ENCODE measurements at regions not wholly inside any gene's neighbourhood (a gene's known extent, or its start where the extent isn't known, plus 50 kb on each side); places are given as distances from the start of the nearest gene placed in this dataset.

DNA sequence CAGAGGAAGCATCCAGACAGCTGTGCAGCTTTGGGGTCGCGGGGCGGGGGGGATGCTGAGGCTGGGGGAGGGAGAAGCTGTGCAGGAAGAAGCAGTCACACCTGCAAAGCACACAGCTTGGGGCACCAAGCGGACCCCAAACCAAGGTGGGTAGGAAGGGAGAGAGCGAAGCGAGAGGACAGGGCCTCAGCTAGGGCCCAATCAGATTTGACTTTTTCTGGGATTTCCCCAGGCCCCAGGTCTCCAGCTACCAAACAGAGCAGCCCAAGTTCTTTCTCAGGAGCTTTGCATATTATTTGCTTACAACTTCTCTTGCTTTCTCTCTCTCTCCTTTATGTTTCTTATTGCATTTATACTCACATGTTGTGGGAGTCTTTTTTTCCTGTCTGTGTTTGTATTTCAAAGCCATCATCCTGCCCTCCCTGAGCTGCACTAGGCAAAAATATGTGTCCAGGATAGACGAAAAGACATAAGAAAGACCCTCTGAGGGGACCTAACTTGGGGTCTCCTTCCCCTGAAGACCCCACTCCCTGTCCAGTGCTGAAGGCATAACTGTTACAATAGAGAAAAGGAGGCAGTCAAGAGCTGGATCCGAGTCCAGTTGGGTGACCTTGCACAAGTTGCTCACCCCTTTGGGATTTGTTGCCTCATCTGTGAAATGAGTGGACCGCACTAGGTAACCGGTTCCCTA, 50.6 kb upstream of the SMNDC1 start:
- DNase-seq, result no peak

DNA sequence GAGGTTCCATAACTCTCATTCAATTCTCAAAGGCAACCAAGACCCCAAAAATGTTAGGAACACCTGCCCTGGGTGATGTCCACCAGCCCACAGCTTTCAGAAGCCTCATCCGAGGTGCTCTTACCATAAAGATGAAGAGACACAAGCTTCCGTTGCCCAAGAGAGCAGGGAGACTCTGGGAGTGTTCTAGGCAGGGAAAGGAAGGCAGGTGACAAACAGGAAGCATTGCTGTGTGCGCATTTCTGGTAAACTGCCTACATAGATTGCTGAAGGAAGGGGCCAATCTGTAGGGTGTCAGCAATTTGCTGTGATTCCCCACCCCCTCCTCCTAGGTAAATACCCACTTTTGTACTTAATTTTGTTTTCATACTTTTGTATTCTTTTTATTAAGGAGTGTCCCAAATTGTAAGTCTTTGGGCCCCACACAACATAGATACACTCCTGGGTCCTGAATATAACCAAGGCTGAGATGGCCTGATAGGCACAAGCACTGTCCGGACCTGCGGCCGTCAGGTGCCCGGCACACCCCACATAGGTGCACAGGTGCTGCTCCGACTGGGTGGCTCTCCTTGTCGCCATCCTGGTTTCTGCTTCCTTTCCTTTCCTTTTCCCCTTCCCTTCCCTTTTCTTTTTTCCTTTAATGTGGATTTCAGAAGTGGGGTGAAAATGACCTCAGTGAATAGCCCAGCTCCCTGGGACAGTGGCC, 51.4 kb upstream of the SMNDC1 start:
- DNase-seq, result no peak

DNA sequence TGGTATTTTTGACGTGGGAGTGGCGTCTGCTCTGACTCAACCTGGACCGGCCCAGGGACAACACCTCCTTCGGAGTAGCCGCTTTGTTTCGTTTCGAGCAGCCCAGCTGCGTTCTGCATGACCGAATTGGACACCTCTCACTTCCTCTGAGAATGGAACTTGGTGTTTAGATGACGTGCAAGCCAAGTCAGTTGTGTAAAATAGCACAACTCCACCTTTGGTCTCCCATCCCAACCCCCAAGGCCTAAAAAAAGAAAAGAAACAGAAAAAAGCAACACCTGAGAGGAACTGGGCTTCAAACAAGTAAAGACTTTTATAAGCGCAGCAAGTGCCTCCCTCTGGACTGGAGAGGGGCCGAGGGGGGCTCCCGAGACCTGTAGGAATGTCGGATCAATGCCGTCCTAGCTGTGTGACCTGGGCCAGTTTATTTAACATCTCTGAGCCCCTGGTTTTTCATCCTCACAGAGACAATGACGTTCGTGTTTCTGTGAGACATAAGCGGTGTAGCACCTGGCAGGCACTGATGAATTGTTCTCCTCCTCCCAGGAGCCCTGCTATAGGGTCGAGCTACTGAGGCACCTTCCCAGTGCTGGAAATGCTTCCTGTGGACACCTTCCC, 52.0 kb upstream of the SMNDC1 start:
- no peak for DNase-seq

DNA sequence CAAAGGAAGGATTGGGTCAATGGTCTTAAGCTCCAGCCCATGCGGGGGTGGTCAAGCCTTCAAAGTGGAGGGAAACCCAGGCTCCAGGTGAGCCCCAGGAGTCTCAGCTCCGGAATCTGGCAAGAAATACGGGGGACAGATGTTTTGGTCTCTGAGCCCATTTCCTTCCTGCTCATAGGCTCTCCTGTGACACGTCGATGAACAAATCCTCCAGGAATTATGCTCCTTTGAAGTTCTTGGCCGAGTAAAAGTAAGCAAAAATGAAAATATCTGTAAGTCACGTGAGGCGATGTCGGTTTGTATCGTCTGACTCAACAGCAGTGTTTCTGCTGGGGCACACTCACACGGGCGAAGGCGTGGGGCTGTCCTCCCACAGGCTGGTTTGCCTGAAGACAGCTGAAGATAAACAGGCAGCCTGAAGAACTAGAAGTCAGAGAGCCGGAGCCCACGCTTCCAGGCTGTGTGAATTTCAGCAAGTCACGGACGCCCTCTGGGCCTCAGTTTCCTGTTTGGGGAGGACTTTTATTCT, 52.6 kb upstream of the SMNDC1 start:
- DNase-seq, result peak in 15 of 56 donors; percentile 3 to 58 (median 20)

DNA sequence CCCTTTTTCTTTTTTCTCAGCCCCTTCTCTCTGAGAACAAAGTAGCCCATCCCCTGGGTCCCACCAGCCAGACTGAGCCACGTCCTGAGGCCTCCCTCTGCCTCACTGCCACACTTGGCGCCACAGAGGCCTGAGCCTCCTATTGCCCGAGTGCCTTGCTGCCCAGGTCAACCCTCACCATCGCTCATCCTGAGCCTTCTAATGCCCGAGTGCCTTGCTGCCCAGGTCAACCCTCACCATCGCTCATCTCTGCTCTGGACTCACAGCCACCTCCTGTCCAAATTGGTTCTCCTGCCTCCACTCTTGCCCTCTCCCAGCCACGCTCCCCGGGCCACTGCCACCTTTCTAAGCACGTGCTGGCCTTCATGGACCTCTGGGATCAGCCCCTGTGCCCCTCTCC, 53.2 kb upstream of the SMNDC1 start:
- no peak for DNase-seq

DNA sequence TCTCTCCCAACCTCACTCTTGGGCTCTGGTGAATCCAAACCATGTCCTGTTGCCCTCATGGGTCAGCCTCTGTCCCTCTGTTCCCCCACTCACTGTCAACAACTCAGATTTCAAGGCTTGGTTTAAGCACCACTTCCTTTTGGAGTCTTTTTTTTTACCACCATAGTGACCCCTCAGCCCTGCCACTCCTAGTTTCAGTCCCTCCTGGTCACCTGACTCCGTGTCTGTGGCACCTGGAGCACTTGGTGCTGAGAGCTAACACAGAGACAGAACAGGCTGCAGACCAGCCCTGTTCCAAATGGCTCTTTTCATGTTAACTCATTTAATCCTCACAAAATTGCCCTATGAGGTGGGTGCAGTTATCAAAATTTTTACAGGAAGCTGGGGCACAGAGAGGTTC, 53.6 kb upstream of the SMNDC1 start:
- DNase-seq, result no peak

DNA sequence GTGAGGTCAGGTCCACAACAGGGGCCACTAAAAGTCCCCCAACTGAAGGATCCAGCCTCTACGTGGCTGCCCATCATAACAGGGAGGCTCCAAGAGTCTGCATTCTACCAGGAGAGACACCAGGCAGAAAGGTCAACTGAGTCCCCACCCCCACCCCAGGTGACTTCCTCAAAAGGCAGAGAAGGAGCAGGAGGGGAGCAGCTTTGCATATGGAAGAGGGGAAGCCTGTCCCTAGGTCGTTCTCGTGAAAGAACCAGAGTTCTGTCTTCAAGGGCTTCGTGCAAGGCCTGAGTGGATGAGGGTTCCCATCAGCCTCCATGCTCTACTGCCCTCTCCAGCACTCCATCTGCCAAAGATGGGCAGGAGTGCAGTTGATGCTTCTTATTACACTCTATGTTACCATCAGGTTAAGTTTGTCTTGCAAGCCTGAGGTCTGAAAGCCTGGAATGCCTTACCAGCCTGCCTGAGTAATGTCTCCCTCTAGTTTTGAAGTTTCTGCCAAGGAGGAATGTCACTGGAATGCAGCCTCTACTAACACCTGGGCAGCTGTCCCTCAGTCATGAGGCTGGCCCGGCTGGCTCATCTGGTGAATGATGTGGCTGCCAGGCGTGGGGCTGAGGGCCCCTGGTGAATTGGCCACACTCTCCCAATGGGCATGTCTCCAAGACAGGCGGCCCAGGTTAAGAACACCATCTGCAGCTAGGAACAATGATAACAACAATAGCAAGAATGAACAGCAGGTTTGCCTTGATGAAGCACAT, 54.3 kb upstream of the SMNDC1 start:
- no peak for DNase-seq

DNA sequence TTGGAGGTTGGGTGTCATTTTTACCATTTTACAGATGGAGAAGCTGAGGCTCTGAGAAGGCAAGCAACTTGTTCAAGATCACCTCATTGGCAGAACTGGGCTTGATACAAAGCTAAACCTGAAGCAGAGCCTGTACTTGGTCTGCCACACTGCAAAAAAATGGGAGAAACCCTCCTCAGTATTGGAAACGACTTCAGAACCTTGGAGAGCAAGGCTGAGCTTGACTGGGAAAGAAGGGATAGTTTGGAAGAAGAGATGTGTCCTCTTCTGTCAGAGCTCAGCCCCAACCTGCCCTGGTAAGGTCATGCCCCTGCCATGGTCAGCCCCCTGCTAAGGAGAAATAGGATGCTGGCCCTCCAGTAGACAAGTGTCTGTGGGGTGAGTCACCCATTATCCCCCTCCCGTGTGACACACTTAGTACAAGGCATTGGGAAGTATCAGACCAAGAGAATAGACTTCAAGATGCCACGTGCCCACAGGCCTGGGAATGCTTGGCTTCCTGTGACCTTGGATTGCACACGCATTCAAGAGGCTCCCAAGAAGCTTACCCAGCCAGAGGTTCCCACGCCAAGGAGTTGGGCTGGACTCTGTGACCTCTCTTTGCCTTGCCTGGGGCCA, 56.2 kb upstream of the SMNDC1 start:
- DNase-seq, result no peak

DNA sequence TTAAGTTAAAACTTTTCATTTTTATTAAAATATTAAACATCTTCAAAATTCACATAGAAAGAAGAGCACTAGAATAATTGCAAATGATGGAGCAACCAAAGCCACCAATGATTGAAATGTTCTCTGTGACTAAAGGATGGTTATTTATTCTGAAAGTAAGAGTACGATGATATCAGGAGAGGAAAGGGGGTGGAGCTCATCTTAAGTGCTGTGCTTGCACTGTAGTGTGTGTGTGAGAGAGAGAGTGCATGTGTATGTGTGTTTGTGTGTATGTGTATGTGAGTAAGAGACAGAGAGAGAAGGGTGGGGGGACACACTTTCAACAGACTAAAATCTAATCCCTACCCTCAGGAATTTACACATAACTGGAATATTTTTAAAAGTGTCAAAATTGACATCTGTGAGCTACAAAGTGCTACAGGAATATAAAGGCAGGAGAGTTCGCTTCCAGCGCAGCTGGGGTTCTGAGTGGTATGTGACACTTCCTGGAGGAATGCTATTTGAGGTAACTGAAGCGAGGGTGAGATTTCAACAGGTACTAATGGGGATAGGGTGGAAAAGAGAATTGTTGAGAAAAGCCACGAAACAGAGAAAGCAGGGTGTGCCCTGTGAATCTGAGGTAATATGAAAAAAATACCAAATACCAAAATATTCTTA, 57.2 kb upstream of the SMNDC1 start:
- DNase-seq, result no peak

DNA sequence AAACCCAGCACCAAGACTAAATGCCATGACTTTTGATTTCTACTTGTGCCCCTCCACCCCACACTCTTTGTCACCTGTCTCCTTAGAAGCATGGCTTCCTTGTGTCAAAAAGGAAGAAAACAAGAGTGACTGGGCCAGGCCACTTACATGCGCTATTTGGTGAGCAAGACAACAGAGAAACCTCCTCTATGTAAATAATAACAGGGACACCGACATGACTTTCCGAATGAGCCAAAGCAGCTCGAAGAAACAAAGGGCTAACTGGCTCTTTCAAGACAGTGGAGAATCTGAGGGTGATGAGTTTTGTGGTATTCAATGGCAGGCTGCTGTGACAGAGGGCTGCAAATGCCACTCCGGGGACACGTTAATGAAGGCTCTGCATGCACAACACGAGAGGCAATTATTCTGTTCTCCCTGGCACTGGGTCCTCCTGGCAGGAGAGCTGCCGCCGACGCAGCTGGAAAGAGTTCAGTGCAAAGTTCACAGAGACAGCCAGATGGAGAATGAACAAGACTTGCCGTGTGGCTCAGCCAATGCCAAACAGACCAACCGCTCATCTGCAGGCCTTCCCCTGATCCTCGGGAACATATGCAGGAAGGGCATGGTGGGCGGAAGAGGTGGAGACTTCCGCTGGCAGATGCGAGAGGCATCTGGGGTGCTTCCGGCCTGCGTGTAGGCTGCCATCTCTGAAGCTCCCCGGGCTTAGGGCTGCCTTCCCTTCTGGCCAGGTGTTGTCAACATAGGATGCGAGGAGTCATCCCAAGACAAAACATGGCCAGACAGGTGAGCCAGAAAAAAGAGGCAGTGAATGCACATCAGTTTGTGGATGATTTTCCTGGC, 59.1 kb upstream of the SMNDC1 start:
- DNase-seq, result peak in 41 of 56 donors; percentile 6 to 70 (median 34)

DNA sequence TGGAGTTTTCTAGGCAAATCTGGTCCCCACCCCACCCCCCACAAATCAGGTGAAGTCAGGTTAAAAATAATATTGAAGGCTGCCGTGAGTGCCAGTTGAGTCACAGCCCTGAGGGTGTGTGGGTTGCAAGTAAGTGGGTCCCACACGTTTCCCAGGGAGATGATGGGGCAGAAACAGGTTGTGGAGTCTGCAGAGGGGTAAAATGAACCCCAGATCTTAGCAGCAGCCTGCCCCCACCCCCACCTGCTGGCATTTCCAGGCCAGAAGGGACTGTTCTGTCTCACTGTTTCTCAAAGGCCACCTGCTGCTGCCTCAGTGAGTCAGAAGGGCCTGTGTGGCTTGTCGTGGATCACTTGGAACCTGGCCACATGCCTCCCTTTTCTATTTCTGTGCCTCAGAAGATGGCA, 59.8 kb upstream of the SMNDC1 start:
- peak in 9 of 56 donors; percentile 6 to 67 (median 14) for DNase-seq

DNA sequence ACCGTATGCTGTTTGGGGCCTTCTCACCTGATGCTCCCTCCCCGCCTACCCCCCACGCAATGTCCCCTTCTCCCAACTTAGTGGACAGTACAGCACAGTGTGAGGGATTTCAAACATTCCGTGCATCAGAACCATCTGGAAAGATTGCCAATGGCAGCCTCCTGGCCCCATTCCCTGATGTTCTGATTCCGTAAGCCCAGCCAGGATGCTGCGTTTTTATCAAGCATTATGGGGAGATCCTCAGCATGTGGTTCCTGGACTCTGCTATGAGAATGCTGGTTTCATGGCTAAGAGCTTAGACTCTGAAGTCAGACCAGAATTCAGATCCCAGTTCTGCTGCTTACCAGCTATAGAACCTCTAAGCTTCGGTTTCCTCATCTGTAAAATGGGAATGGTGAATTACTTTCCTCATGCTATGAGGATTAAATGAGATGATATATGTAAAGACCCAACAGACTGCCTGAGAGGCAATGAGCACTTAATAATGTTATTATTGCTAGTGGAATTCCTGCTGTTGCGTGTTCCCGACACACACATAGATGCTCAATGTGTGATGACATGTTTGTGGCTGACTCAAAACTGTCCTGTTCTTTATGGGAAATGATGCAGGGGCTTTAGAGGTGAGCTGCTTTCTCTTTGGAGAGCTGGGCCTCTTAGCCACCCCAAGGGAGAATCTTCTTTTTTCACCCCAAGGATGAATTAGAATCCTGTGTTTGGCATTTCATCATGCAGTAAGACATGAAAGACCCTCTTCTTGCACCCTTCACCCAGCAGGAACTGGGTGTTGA, 60.8 kb upstream of the SMNDC1 start:
- DNase-seq, result no peak

DNA sequence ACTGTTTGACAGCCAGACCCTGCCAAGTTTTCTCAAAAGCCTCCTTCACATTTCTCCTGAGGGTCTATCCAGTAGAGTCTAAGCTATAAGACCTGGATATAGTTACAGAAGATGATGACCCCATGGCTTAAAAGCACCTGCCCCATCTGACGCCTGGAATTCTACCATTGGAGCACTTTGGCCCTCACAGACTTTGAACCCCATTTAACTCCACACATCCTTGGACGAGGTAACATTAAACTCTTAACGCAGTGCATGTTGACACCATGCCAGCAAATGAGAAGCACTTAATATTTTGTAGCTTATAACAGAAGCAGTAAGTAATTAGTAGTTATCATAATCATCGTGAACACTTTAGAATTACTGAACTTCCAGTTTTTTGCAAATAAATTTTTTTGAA, 61.9 kb upstream of the SMNDC1 start:
- DNase-seq, result no peak

DNA sequence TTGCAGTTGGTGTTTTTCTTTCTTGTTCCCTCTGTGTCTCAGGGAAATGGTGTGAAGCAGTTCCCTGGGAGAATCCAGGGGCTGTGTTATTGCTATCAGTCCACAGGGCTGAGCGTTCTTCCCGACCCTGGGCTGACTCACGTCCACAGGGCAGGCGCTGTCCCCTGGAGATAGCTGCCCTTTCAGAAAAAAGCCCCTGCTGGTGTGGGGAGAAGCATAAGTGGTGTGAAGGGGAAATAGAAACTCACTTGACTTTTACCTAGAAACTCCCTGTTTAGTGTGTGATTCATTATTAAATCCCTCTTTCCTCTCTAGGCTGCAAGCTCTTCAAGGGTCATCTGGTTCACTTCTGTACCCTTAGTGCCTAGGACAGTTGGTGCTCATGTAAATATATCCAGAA, 63.3 kb upstream of the SMNDC1 start:
- no peak for DNase-seq

DNA sequence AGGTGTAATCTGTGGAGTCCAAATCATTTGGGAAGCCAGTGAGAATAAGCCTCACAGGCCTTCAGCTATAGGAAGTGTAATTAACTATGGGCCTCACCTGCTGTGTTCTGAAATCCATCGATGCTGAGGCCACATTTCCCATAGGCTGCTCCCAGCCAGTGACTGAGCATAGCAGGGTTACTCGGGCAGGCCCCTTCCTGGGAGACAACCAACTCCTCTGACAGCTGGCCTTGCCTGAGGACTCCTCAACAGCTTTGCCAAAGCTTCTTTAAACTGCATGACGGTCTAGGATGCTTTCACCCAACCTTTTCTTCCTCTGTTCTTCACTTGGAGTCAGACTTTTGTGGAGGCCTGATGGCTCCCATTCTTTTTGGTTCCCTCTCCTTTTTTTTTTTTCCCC, 63.8 kb upstream of the SMNDC1 start:
- DNase-seq, result no peak

DNA sequence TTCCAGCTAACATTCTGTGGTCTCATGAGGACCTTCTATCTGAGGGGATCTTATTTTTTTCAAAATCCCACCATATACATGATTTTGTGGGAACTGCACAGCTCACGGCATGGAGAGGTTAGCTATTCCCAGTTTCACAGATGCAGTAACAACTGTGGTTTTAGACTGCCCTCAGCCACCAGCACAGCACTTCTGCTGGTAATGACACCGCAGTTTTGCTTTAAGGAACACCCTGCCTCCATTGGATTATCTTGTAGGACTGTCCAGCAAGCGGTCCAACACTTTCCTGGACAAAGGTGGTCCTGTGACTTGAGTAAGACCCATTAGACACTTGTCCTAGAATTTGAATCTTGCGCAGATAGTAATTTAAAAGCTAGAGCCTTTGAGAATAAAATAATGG, 65.3 kb upstream of the SMNDC1 start:
- no peak for DNase-seq

DNA sequence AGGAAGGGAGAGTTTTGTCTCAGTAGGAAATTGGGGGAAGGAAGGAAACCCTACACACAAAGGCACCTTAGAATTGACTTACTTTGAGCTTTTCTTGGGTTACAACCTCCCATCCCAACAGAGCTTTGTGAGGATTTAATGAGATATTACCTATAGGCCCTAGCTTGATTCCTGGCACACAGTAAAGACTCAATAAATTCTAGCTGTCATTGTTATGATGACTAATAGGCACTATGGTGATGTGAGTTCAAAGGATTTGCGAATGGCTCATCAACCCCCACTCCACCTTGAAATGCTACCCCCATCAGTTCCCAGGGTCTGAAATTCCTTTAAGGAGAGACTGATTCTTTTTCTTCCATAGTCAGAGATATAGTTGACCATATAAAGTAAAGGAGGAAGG, 67.9 kb upstream of the SMNDC1 start:
- DNase-seq, result no peak

DNA sequence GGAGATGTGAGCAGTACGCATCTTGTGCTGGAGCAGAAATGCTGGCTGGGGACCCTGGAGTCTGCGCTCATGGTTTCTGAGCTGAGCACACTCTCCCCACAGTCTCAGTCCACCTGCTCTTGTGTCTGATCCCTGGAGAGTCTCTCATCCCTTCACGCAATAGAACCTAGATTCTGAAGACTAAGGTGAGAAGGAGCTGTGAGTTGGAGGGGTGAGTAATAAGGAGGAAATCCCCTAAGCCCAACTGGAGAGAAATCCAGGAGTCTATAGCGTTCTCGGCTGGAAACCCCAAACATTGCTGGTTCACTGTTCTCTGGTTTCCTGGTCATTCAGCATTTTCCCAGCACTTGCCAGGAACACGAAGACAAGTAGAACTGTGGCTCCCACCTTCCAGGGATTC, 68.3 kb upstream of the SMNDC1 start:
- no peak for DNase-seq

All from amygdala (tissue), 56 donors.